CMK (cell line): ENCODE measurements at regions not wholly inside any gene's neighbourhood (a gene's known extent, or its start where the extent isn't known, plus 50 kb on each side); places are given as distances from the start of the nearest gene placed in this dataset.

Experiments
- DNase-seq: peaks from one replicate; pipeline ENCODE4 v3.0.0-alpha.2; 2010; ENCODE audit warnings: low read depth

- DNase-seq, result no peak
These were observed 187.3 kb downstream of the MBOAT1 start for GRCh38 chr6:20024978-20025377.

GRCh38 chr6:20025681-20026080, 186.6 kb downstream of the MBOAT1 start:
- no peak for DNase-seq

GRCh38 chr6:20028143-20028542, 184.1 kb downstream of the MBOAT1 start:
- DNase-seq, result no peak

GRCh38 chr6:20028562-20028961, 183.7 kb downstream of the MBOAT1 start:
- no peak for DNase-seq

- DNase-seq, result no peak
These were observed 182.3 kb downstream of the MBOAT1 start for GRCh38 chr6:20029979-20030378.

GRCh38 chr6:20031342-20031741, 180.9 kb downstream of the MBOAT1 start:
- no peak for DNase-seq

- no peak for DNase-seq
These were observed 178.4 kb downstream of the MBOAT1 start for GRCh38 chr6:20033697-20034407.

- DNase-seq, result peak; percentile 38
These were observed 177.9 kb downstream of the MBOAT1 start for GRCh38 chr6:20034408-20034769.

GRCh38 chr6:20036141-20036677, 176.1 kb downstream of the MBOAT1 start:
- DNase-seq, result no peak

- no peak for DNase-seq
These were observed 173.7 kb downstream of the MBOAT1 start for GRCh38 chr6:20038410-20039204.

GRCh38 chr6:20044883-20045282, 167.4 kb downstream of the MBOAT1 start:
- no peak for DNase-seq
